ENCODE measurements at regions not wholly inside any gene's neighbourhood (a gene's known extent, or its start where the extent isn't known, plus 50 kb on each side); places are given as distances from the start of the nearest gene placed in this dataset.

GRCh38 chr4:82031376-82031927 is 342.3 kb downstream of the HNRNPD start (continued):
- TF ChIP-seq, protein P1, sequence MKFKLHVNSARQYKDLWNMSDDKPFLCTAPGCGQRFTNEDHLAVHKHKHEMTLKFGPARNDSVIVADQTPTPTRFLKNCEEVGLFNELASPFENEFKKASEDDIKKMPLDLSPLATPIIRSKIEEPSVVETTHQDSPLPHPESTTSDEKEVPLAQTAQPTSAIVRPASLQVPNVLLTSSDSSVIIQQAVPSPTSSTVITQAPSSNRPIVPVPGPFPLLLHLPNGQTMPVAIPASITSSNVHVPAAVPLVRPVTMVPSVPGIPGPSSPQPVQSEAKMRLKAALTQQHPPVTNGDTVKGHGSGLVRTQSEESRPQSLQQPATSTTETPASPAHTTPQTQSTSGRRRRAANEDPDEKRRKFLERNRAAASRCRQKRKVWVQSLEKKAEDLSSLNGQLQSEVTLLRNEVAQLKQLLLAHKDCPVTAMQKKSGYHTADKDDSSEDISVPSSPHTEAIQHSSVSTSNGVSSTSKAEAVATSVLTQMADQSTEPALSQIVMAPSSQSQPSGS (IDR thresholded peaks at IDR 0.05; ENCODE audit: low read length), result no peak
- TF ChIP-seq KDM5A (IDR thresholded peaks at IDR 0.05; ENCODE audit: low read length), result no peak

Measured in H1 (cell line).